ENCODE measurements at regions not wholly inside any gene's neighbourhood (a gene's known extent, or its start where the extent isn't known, plus 50 kb on each side); places are given as distances from the start of the nearest gene placed in this dataset.

GRCh38 chr6:90656325-90656724 is 69.5 kb upstream of the MAP3K7 start:
- H3K36me3 ChIP-seq (ENCODE audit: control insufficient read depth in 3 of 3, insufficient read depth in 3 of 3, low read length in 3 of 3), result no peaks in the 10 kb centered on the region
- no peak overlapping the region for H3K9ac ChIP-seq (ENCODE audit: low read depth in 1 of 3, low read length in 3 of 3)
- H3K9me3 ChIP-seq (ENCODE audit: control insufficient read depth in 3 of 3, low read length in 3 of 3), result no peaks in the 10 kb centered on the region
- H3K27me3 ChIP-seq (ENCODE audit: control insufficient read depth in 3 of 3, insufficient read depth in 3 of 3, low read length in 3 of 3), result no peaks in the 10 kb centered on the region
- no peak overlapping the region for H3K4me3 ChIP-seq (ENCODE audit: low read length in 3 of 3)
- no peak overlapping the region for H3K27ac ChIP-seq (ENCODE audit: low read depth, low read length)
- H3K4me1 ChIP-seq (ENCODE audit: control insufficient read depth in 3 of 3, insufficient read depth in 3 of 3, low read length in 3 of 3), result no peaks in the 10 kb centered on the region

GRCh38 chr6:90654806-90655205 is 67.9 kb upstream of the MAP3K7 start:
- no peak overlapping the region for H3K9ac ChIP-seq (ENCODE audit: low read depth in 1 of 3, low read length in 3 of 3)
- no peaks in the 10 kb centered on the region for H3K36me3 ChIP-seq (ENCODE audit: control insufficient read depth in 3 of 3, insufficient read depth in 3 of 3, low read length in 3 of 3)
- H3K27me3 ChIP-seq (ENCODE audit: control insufficient read depth in 3 of 3, insufficient read depth in 3 of 3, low read length in 3 of 3), result no peaks in the 10 kb centered on the region
- H3K4me1 ChIP-seq (ENCODE audit: control insufficient read depth in 3 of 3, insufficient read depth in 3 of 3, low read length in 3 of 3), result no peaks in the 10 kb centered on the region
- no peak overlapping the region for H3K27ac ChIP-seq (ENCODE audit: low read depth, low read length)
- H3K9me3 ChIP-seq (ENCODE audit: control insufficient read depth in 3 of 3, low read length in 3 of 3), result no peaks in the 10 kb centered on the region
- H3K4me3 ChIP-seq (ENCODE audit: low read length in 3 of 3), result no peak overlapping the region

- Histone ChIP-seq H3K9me3 (ENCODE audit: control insufficient read depth in 3 of 3, low read length in 3 of 3) (no peaks in the 10 kb centered on the region), H3K4me3 (ENCODE audit: low read length in 3 of 3) (no peak overlapping the region), H3K27ac (ENCODE audit: low read depth, low read length) (no peak overlapping the region), H3K36me3 (ENCODE audit: control insufficient read depth in 3 of 3, insufficient read depth in 3 of 3, low read length in 3 of 3) (no peaks in the 10 kb centered on the region), H3K27me3 (ENCODE audit: control insufficient read depth in 3 of 3, insufficient read depth in 3 of 3, low read length in 3 of 3) (no peaks in the 10 kb centered on the region), H3K9ac (ENCODE audit: low read depth in 1 of 3, low read length in 3 of 3) (no peak overlapping the region), H3K4me1 (ENCODE audit: control insufficient read depth in 3 of 3, insufficient read depth in 3 of 3, low read length in 3 of 3) (no peaks in the 10 kb centered on the region)
Measured at GRCh38 chr6:90654166-90654565, 67.3 kb upstream of the MAP3K7 start.

- Histone ChIP-seq H3K9me3 (ENCODE audit: control insufficient read depth in 3 of 3, low read length in 3 of 3) (no peaks in the 10 kb centered on the region), H3K36me3 (ENCODE audit: control insufficient read depth in 3 of 3, insufficient read depth in 3 of 3, low read length in 3 of 3) (no peaks in the 10 kb centered on the region), H3K4me3 (ENCODE audit: low read length in 3 of 3) (no peak overlapping the region), H3K27ac (ENCODE audit: low read depth, low read length) (no peak overlapping the region), H3K4me1 (ENCODE audit: control insufficient read depth in 3 of 3, insufficient read depth in 3 of 3, low read length in 3 of 3) (no peaks in the 10 kb centered on the region), H3K9ac (ENCODE audit: low read depth in 1 of 3, low read length in 3 of 3) (no peak overlapping the region), H3K27me3 (ENCODE audit: control insufficient read depth in 3 of 3, insufficient read depth in 3 of 3, low read length in 3 of 3) (no peaks in the 10 kb centered on the region)
Measured at GRCh38 chr6:90653750-90654149, 66.9 kb upstream of the MAP3K7 start.

GRCh38 chr6:90650041-90650940 is 63.4 kb upstream of the MAP3K7 start:
- Histone ChIP-seq H3K27ac (ENCODE audit: low read depth, low read length) (no peak overlapping the region), H3K9me3 (ENCODE audit: control insufficient read depth in 3 of 3, low read length in 3 of 3) (no peaks in the 10 kb centered on the region), H3K36me3 (ENCODE audit: control insufficient read depth in 3 of 3, insufficient read depth in 3 of 3, low read length in 3 of 3) (no peaks in the 10 kb centered on the region), H3K4me3 (ENCODE audit: low read length in 3 of 3) (no peak overlapping the region), H3K27me3 (ENCODE audit: control insufficient read depth in 3 of 3, insufficient read depth in 3 of 3, low read length in 3 of 3) (no peaks in the 10 kb centered on the region), H3K9ac (ENCODE audit: low read depth in 1 of 3, low read length in 3 of 3) (no peak overlapping the region), H3K4me1 (ENCODE audit: control insufficient read depth in 3 of 3, insufficient read depth in 3 of 3, low read length in 3 of 3) (no peaks in the 10 kb centered on the region)

GRCh38 chr6:90648873-90649272 is 62.0 kb upstream of the MAP3K7 start:
- H3K9me3 ChIP-seq (ENCODE audit: control insufficient read depth in 3 of 3, low read length in 3 of 3), result no peaks in the 10 kb centered on the region
- no peak overlapping the region for H3K4me3 ChIP-seq (ENCODE audit: low read length in 3 of 3)
- no peaks in the 10 kb centered on the region for H3K36me3 ChIP-seq (ENCODE audit: control insufficient read depth in 3 of 3, insufficient read depth in 3 of 3, low read length in 3 of 3)
- no peaks in the 10 kb centered on the region for H3K4me1 ChIP-seq (ENCODE audit: control insufficient read depth in 3 of 3, insufficient read depth in 3 of 3, low read length in 3 of 3)
- no peaks in the 10 kb centered on the region for H3K27me3 ChIP-seq (ENCODE audit: control insufficient read depth in 3 of 3, insufficient read depth in 3 of 3, low read length in 3 of 3)
- H3K9ac ChIP-seq (ENCODE audit: low read depth in 1 of 3, low read length in 3 of 3), result no peak overlapping the region
- no peak overlapping the region for H3K27ac ChIP-seq (ENCODE audit: low read depth, low read length)

GRCh38 chr6:90646940-90647339 is 60.1 kb upstream of the MAP3K7 start:
- no peaks in the 10 kb centered on the region for H3K4me1 ChIP-seq (ENCODE audit: control insufficient read depth in 3 of 3, insufficient read depth in 3 of 3, low read length in 3 of 3)
- H3K4me3 ChIP-seq (ENCODE audit: low read length in 3 of 3), result no peak overlapping the region
- no peak overlapping the region for H3K27ac ChIP-seq (ENCODE audit: low read depth, low read length)
- no peak overlapping the region for H3K9ac ChIP-seq (ENCODE audit: low read depth in 1 of 3, low read length in 3 of 3)
- no peaks in the 10 kb centered on the region for H3K27me3 ChIP-seq (ENCODE audit: control insufficient read depth in 3 of 3, insufficient read depth in 3 of 3, low read length in 3 of 3)
- H3K9me3 ChIP-seq (ENCODE audit: control insufficient read depth in 3 of 3, low read length in 3 of 3), result no peaks in the 10 kb centered on the region
- no peaks in the 10 kb centered on the region for H3K36me3 ChIP-seq (ENCODE audit: control insufficient read depth in 3 of 3, insufficient read depth in 3 of 3, low read length in 3 of 3)

- no peaks in the 10 kb centered on the region for H3K36me3 ChIP-seq (ENCODE audit: control insufficient read depth in 3 of 3, insufficient read depth in 3 of 3, low read length in 3 of 3)
- no peaks in the 10 kb centered on the region for H3K9me3 ChIP-seq (ENCODE audit: control insufficient read depth in 3 of 3, low read length in 3 of 3)
- no peaks in the 10 kb centered on the region for H3K4me1 ChIP-seq (ENCODE audit: control insufficient read depth in 3 of 3, insufficient read depth in 3 of 3, low read length in 3 of 3)
- no peak overlapping the region for H3K27ac ChIP-seq (ENCODE audit: low read depth, low read length)
- no peak overlapping the region for H3K4me3 ChIP-seq (ENCODE audit: low read length in 3 of 3)
- H3K27me3 ChIP-seq (ENCODE audit: control insufficient read depth in 3 of 3, insufficient read depth in 3 of 3, low read length in 3 of 3), result no peaks in the 10 kb centered on the region
- H3K9ac ChIP-seq (ENCODE audit: low read depth in 1 of 3, low read length in 3 of 3), result no peak overlapping the region
Measured at GRCh38 chr6:90645634-90646033, 58.8 kb upstream of the MAP3K7 start.

- Histone ChIP-seq H3K9me3 (ENCODE audit: control insufficient read depth in 3 of 3, low read length in 3 of 3) (no peaks in the 10 kb centered on the region), H3K4me3 (ENCODE audit: low read length in 3 of 3) (no peak overlapping the region), H3K36me3 (ENCODE audit: control insufficient read depth in 3 of 3, insufficient read depth in 3 of 3, low read length in 3 of 3) (no peaks in the 10 kb centered on the region), H3K27ac (ENCODE audit: low read depth, low read length) (no peak overlapping the region), H3K9ac (ENCODE audit: low read depth in 1 of 3, low read length in 3 of 3) (no peak overlapping the region), H3K4me1 (ENCODE audit: control insufficient read depth in 3 of 3, insufficient read depth in 3 of 3, low read length in 3 of 3) (no peaks in the 10 kb centered on the region), H3K27me3 (ENCODE audit: control insufficient read depth in 3 of 3, insufficient read depth in 3 of 3, low read length in 3 of 3) (no peaks in the 10 kb centered on the region)
Measured at GRCh38 chr6:90644492-90644891, 57.6 kb upstream of the MAP3K7 start.

- no peaks in the 10 kb centered on the region for H3K27me3 ChIP-seq (ENCODE audit: control insufficient read depth in 3 of 3, insufficient read depth in 3 of 3, low read length in 3 of 3)
- H3K4me3 ChIP-seq (ENCODE audit: low read length in 3 of 3), result no peak overlapping the region
- H3K9me3 ChIP-seq (ENCODE audit: control insufficient read depth in 3 of 3, low read length in 3 of 3), result no peaks in the 10 kb centered on the region
- no peaks in the 10 kb centered on the region for H3K36me3 ChIP-seq (ENCODE audit: control insufficient read depth in 3 of 3, insufficient read depth in 3 of 3, low read length in 3 of 3)
- no peak overlapping the region for H3K27ac ChIP-seq (ENCODE audit: low read depth, low read length)
- no peaks in the 10 kb centered on the region for H3K4me1 ChIP-seq (ENCODE audit: control insufficient read depth in 3 of 3, insufficient read depth in 3 of 3, low read length in 3 of 3)
- H3K9ac ChIP-seq (ENCODE audit: low read depth in 1 of 3, low read length in 3 of 3), result no peak overlapping the region
Measured at GRCh38 chr6:90643381-90643780, 56.5 kb upstream of the MAP3K7 start.

Data from skeletal muscle tissue (tissue), 3 donors.